Type B pancreatic cell (in vitro differentiated cells): ENCODE measurements at regions not wholly inside any gene's neighbourhood (a gene's known extent, or its start where the extent isn't known, plus 50 kb on each side); places are given as distances from the start of the nearest gene placed in this dataset.

ENCODE experiments used
- DNase-seq: peaks from one replicate; pipeline ENCODE4 v3.0.0; 2021; ENCODE audit warnings: mixed read lengths; ENCODE audit not compliant: unreplicated experiment; ENCODE audit errors: extremely low spot score
- H3K27ac Mint-ChIP-seq: 2 replicates; pipeline ENCODE4 v1.8.0; 2021; ENCODE audit warnings: mild to moderate bottlenecking, mixed read lengths
- H3K27me3 Mint-ChIP-seq: 2 replicates; pipeline ENCODE4 v1.8.0; 2021; ENCODE audit warnings: mixed read lengths
- H3K36me3 Mint-ChIP-seq: 2 replicates; pipeline ENCODE4 v1.8.0; 2021; ENCODE audit warnings: mixed read lengths
- H3K4me1 Mint-ChIP-seq: one replicate; pipeline ENCODE4 v1.8.0; 2021; ENCODE audit warnings: mixed read lengths; ENCODE audit not compliant: unreplicated experiment
- H3K4me3 Mint-ChIP-seq: 2 replicates; pipeline ENCODE4 v1.8.0; 2021; ENCODE audit warnings: mild to moderate bottlenecking, mixed read lengths
- H3K9me3 Mint-ChIP-seq: 2 replicates; pipeline ENCODE4 v1.8.0; 2021; ENCODE audit warnings: mixed read lengths
- CTCF ChIP-seq: fragments of 200-600 bp; sonication (generic); conservative IDR thresholded peaks from 2 replicates; pipeline ENCODE4 v1.5.0; 2021; ENCODE audit warnings: antibody characterized with exemption, mild to moderate bottlenecking

DNA sequence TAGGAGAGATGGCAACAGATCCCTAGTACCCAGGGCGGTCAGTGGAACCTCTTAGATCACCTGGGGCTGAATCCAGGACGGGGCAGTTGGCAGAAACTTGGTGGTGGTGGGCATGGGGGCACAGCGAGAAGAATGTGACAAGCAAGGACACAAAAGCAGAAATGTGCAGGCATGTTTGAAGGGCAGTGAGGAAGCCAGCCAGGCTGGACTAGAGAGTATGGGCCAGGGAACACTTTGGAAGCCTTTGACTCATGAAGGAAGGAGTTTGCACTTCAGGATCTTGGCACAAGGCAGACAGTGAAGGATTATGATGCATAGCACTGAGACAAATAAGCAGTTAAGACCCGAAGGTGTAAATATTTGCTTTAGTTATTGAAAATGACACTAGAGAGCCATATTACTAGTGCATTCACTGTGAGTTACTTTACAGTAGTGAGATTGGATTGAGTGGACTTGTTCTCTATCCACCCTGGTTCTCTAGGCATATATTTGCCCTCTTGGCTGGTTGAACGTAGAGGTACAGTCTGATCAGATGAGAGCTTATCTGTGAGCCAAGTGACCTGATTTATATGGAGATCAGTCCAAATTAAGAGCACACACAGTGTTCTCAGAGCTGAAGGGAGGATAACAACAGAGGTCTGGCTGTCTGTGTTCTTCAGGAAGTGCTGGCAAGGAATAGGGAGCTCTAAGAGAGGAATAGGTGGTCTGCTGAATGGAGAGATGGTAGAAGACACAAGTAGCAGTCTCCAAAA lies 210.4 kb downstream of the SNX19 start:
- Mint-ChIP-seq H3K27ac (no peak overlapping the region), H3K4me3 (no peak overlapping the region), H3K4me1 (peaks cover 7% of the 10 kb centered on the region), H3K36me3 (no peaks in the 10 kb centered on the region), H3K9me3 (peaks cover 5% of the 10 kb centered on the region), H3K27me3 (peaks cover 4% of the 10 kb centered on the region)
- no peak for DNase-seq
- TF ChIP-seq CTCF = no peak

DNA sequence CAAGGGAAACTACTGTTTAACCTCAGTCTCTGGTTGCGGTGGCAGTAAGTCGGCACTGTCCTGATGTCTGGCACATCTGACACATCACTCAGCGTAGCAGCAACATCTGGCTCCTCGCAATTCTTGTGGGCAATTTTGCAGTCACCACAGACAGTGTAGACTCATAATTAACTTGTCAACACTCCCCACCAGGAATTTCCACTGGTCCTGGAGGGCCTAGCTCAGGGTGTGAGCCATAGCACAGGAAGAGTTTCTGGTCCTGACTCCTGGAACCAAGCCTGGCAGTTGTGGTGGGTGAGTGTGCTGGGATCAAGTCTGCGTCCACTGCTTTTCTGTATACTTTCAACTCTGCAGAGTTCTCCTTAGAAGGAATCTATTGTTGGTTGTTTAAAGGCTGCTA lies 209.7 kb downstream of the SNX19 start:
- no peak for DNase-seq
- TF ChIP-seq CTCF = no peak
- Mint-ChIP-seq H3K4me3 (no peak overlapping the region), H3K36me3 (no peaks in the 10 kb centered on the region), H3K9me3 (peaks cover 5% of the 10 kb centered on the region), H3K27me3 (peaks cover 4% of the 10 kb centered on the region), H3K4me1 (peaks cover 12% of the 10 kb centered on the region), H3K27ac (no peak overlapping the region)

- Mint-ChIP-seq H3K27me3 (peaks cover 4% of the 10 kb centered on the region), H3K4me1 (peaks cover 12% of the 10 kb centered on the region), H3K27ac (no peak overlapping the region), H3K36me3 (no peaks in the 10 kb centered on the region), H3K9me3 (peaks cover 4% of the 10 kb centered on the region), H3K4me3 (no peak overlapping the region)
- TF ChIP-seq CTCF = no peak
- DNase-seq = no peak
Measured at GRCh38 chr11:130707217-130707616, 209.1 kb downstream of the SNX19 start.

- Mint-ChIP-seq H3K27me3 (peaks cover 4% of the 10 kb centered on the region), H3K27ac (peak overlapping the region; percentile 66), H3K9me3 (no peaks in the 10 kb centered on the region), H3K4me1 (peaks cover 12% of the 10 kb centered on the region), H3K36me3 (no peaks in the 10 kb centered on the region), H3K4me3 (no peak overlapping the region)
- no peak for DNase-seq
- no peak for TF ChIP-seq CTCF
Measured at GRCh38 chr11:130709531-130709930, 206.7 kb downstream of the SNX19 start.

DNA sequence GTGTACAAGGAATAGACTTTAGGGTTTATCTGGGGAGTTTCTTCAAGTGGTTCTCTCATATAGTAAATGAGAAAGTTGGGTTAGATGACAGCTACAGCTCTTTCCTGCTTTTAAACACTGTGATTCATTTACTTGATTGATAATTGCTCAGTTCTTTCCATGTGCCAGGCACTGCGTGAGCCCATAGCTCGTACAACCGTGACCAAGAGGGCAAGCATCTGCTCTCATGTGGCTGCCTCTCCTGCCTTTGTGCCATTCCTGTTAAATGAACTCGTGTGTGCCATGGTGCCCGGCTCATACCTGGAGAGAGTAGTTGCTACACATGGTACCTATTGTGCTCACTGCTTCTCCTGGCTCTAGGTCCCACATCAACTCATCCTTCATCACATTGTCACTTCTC lies 206.3 kb downstream of the SNX19 start:
- Mint-ChIP-seq H3K9me3 (no peaks in the 10 kb centered on the region), H3K27me3 (peaks cover 4% of the 10 kb centered on the region), H3K27ac (no peak overlapping the region), H3K36me3 (no peaks in the 10 kb centered on the region), H3K4me3 (no peak overlapping the region), H3K4me1 (peaks cover 12% of the 10 kb centered on the region)
- TF ChIP-seq CTCF = no peak
- no peak for DNase-seq
